ENCODE measurements at regions not wholly inside any gene's neighbourhood (a gene's known extent, or its start where the extent isn't known, plus 50 kb on each side); places are given as distances from the start of the nearest gene placed in this dataset.

DNA sequence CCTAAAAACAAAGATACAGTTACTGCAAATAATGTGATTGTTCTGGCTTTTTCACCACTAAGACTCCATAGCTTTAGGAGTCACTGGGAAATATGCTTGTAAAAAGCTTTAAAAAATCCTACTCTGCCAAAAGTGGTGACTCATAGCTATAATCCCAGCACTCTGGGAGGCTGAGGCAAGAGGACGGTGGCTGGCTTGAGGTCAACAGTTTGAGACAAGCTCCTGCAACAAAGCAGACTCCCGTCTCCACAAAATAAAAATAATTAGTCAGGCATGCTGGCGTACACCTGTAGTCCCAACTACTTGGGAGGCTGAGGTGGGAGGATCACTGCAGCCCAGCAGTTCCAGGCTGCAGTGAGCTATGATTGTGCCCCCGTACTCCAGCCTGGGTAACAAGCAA, 406.4 kb downstream of the HTR1A start:
- TF ChIP-seq, protein P1, sequence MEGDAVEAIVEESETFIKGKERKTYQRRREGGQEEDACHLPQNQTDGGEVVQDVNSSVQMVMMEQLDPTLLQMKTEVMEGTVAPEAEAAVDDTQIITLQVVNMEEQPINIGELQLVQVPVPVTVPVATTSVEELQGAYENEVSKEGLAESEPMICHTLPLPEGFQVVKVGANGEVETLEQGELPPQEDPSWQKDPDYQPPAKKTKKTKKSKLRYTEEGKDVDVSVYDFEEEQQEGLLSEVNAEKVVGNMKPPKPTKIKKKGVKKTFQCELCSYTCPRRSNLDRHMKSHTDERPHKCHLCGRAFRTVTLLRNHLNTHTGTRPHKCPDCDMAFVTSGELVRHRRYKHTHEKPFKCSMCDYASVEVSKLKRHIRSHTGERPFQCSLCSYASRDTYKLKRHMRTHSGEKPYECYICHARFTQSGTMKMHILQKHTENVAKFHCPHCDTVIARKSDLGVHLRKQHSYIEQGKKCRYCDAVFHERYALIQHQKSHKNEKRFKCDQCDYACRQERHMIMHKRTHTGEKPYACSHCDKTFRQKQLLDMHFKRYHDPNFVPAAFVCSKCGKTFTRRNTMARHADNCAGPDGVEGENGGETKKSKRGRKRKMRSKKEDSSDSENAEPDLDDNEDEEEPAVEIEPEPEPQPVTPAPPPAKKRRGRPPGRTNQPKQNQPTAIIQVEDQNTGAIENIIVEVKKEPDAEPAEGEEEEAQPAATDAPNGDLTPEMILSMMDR (IDR thresholded peaks at IDR 0.05), result no peak
- no peak for TF ChIP-seq POLR2A (IDR thresholded peaks at IDR 0.05)
